Inflammatory macrophage treated with lipopolysaccharide for 4 hours (primary cell): ENCODE measurements at regions not wholly inside any gene's neighbourhood (a gene's known extent, or its start where the extent isn't known, plus 50 kb on each side); places are given as distances from the start of the nearest gene placed in this dataset.
"Not testable (repeated sequence)": the region's sequence is repeated elsewhere in the genome, so short reads cannot be mapped to it uniquely, and the experiment has no call there.

Experiments used
- DNase-seq: peaks from one replicate; pipeline ENCODE4 v3.0.0-alpha.2; 2020

DNA sequence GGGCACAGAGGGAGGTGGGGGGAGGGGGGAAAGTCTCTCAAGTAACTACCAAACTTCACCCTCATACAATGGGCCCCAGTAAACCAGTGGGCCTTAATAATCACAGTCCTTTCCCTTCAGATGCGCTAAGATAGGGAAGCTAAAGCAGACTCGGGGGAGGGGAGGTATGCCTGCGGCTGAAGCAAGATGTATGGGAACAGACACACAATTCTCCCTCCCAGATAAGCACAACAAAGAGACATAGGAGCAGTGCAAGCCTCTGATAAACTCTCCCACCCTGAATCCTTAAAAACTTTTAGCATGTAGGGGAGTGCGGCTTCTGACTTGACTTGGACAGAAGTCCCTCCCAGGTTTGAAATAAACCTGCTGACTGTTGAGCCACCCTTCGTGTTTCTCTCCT lies 54.7 kb downstream of the PROP1 start:
- not testable (repeated sequence) for DNase-seq

DNA sequence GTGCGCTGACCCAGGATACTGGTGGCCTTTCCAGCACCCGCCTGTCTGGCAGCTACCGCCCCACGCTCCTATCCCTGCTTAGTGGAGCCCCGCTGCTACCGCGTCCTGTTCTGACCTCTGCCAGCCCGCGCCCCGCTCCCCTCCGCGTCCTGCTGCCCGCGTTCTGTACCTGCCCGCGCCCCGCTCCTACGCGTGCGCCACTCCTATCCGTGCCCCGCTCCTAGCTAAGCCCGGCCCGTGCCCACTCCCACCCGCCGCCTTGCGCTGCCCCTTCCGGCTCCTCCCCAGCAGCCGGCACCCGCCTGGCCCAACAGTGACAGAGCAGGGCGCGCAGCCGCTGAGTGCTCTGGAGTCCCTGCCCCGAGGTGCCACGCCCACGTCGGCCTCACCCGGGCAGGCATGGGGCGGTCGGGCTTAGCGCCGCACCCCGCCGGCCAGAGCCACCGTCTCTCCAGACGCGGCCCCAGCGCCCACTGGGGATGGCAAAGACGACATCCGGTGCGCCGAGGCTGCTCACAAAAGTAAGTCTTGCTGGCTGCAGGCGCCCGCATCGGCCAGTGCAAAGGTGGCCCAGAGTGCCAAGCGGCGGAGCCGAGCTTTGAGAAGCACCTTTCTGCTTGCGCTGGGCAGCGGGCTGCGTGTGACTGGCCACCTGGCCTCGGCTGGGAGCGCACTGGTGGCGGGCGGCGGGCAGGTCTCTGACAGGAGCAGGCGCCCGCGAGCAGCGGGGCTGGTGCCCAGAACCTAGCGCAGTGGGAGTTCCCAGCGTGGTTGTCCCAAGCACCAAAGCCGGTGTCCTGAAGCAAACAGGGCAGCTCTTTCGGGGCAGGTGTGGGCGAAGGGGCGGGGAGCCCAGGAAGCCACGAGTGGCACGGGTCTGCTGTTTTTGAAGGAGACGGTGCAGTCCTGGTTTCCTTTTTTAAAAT lies 56.5 kb downstream of the PROP1 start:
- not testable (repeated sequence) for DNase-seq

DNA sequence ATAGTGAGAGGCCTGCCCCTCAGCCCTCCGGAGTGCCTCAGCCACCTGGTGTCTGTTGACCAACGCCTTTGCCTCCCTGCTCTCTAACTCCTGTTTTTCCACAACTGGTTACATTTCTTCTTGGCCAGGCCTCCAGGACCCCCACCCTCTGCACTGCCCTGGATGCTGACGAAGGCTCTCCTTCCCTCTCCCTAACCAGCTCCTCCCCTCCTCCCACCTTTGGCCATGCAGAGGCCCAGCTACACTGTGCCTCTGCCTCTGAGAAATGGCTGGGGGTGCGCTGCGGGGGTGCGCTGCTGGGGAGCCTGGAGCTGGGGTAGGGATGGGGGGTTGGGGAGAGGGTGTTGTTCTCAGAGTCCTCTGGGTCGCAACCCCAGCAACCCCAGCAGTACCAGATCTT lies 57.3 kb downstream of the PROP1 start:
- not testable (repeated sequence) for DNase-seq

DNA sequence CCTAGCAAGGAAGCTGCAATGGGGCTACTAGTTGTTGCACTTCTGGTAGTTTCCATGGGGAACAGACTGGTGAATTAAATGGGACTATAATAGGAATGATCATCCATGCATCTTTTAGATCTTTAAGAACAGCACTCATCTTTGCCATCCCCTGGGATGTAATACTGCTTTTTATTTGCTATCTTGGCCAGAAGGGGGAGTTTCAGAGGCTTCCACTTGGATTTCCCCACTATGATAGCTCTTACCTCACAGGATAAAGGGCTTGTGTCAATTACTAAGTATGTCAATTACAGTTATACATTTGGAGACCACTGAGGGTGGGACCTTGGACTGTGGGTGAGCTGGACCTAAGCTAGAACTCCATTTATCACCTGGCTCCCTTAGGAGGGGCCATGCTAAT lies 61.8 kb downstream of the PROP1 start:
- not testable (repeated sequence) for DNase-seq

DNA sequence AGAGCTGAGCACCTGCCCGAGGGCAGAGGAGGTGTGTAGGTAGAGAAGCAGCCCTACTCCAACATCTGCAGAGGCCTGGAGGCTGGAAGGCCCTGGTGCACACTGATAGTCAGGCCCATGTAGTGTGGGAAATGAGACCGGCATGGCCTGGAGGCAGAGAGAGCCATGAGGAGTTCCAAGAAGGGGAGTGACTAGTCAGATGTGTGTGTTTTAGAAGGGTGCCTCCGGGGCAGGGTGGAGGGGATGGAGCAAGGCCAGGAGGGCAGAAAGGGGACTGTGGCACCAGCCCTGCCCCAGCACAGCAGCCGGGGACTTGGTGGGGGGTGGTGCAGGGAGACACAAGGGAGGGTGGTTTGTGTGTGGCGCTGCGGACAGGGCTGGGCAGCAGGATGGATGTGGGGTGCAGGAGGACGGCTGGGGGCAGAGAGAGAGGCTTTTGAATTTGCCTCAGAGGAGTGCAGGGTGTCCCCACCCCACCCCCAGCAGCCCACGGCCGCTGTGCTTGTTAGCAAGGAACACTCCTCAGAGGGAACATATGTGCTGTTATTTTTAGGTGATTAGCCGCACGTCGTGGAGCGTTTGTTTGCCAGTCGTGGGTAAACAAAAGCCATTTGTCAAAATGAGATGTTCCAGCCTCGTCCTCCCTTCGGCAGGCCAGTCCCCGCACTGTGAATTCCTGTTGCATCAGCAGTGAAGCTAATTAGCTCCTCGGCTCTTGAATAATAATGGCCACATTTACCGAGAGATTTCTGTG lies 65.6 kb downstream of the PROP1 start:
- DNase-seq, result not testable (repeated sequence)

DNA sequence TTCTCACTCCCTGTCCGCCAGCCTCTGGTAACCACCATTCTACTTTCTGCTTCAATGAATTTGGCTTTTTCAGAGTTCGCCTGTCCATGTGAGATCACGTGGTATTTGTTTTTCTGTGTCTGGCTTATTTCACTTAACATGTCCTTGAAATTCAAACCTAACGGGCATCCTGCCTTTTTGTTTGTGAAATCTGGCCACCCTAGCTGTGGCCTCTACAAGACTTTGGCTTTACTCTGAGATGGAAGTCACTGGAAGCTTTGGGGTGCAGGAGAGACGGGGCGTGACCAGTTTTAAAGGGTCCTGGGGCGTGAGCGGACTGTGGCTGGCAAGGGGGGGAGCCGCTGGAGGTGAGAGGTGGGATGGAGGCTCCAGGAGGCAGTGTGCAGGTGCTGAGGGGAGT lies 66.4 kb downstream of the PROP1 start:
- not testable (repeated sequence) for DNase-seq

DNA sequence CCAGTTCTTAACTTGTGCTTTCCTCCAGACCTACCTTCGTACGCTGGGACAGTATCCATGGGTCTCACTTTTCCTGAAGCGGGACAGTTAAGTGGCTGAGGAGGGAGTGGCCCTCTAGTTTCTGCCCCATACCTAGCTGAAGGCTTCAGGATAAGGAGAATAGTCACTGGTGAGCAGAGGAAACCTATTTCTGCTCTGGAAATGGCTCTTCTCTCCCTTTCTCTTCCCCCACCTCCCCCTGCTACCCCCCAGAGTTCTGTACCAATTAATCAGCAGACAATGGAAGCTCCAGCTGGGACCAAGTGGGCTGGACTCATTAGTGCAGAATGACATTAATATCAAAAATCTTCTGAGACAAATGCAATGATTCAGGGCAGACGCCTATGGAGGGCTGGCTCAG lies 68.5 kb downstream of the PROP1 start:
- DNase-seq, result not testable (repeated sequence)

DNA sequence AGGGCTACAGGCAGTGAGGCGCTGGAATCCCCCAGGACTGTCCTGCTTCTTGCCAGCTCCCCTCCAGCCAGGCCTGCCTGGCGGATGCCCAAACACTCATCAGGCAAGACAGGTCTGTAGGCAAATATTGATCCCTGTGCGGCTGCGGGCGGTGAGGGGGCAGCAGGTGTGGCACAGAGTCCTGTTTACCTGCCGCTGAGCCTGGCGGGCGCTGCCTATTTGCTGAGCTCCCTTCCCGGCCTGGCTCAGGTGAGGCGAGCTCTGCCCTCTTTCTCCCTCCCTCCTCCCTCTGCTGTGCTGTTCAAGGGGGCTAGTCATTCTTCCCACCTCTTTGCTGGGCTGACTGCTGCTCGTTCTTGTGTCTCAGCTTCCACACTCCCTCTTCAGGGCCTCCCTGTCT lies 71.5 kb downstream of the PROP1 start:
- not testable (repeated sequence) for DNase-seq

DNA sequence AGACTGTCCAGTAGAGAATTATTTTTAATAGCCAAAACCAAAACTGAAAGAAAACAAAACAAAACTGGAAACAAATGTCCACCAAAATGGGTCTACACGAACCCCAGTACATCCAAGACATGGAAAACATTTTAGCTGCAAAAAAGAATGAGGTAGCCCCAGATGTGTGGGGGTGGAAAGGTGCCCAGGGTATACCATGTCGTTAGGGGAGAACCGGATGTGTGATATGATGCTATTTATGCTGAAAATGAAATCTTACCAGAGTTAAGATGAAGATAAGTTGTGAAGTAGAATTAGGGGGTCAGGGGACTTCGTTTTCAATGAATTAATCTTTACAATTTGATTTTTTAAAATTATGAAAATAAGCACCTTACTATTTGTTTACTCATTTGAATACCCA lies 72.2 kb downstream of the PROP1 start:
- DNase-seq, result not testable (repeated sequence)

DNA sequence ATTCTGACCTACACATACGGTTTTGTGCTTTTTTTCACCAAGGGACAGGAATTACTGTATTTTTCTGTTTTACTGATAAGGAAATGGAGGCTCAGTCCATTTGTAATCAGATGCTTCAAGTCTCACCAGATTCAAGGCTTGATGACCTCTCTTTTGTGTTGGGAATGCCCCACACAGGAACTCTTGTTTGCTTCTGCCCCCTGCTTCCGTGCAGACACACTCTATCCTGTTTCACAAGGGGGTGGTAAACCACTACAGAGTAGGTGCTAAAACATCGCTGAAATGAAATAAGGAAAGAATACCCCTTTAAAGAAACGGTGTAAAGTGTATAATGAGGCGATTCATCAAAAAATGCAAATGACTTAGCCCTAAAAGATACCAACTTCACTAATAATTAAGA lies 72.9 kb downstream of the PROP1 start:
- DNase-seq, result not testable (repeated sequence)

DNA sequence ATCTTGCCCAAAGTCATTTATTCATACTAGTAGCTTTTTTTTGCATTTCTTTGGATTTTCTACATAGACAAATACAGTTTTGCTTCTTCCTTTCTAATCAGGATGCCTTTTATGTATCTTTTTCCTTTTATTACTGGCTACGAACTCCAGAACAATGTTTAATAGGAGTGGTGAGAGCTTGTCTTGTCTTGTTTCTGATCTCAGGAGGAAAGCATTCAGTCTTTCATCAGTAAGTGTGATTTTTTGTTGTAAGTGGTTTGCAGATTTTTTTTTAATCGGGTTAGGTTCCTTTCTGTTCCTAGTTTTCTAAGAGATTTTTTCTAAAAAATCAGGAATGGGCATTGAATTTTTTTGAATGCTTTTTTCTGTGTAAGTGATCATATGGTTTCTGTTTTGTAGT lies 86.8 kb downstream of the PROP1 start:
- DNase-seq, result not testable (repeated sequence)

DNA sequence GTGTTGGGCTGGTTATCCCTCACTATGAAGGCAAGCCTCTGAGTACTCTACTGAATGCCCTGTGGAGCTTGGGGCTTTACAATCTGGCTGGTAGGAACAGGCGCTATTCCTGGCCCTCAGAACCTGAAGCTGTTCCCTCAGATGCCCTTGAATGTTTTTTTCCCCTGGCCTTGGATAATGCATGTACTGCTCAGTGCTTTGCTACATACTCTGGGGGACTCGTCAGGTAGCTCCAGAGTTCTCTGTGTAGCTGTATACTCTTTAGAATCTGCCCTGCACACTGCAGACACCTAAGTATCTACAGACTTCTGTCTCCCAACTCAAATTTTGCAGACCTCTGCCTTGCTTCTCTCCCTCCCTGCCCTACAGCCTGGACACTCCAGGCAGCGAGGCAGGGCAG lies 93.2 kb downstream of the PROP1 start:
- not testable (repeated sequence) for DNase-seq

DNA sequence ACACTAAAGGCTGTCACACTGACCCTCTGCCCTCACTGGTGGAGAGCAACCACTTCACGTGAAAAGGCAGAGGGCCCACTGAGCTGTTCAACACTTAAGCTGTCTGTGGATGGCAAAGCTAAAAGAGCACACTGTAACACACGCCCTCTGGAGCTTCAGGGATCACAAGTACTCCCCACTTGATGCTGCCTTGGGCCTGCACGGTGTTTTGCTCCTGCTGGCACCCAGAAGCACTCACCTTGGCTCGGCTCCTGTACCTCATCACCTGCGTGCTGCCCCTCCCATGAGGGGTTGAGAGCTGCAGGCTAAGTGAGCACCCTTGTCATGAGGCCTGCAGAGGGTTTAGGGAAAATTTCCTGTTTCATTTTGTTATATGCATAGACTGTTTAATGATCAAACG lies 96.0 kb downstream of the PROP1 start:
- not testable (repeated sequence) for DNase-seq

DNA sequence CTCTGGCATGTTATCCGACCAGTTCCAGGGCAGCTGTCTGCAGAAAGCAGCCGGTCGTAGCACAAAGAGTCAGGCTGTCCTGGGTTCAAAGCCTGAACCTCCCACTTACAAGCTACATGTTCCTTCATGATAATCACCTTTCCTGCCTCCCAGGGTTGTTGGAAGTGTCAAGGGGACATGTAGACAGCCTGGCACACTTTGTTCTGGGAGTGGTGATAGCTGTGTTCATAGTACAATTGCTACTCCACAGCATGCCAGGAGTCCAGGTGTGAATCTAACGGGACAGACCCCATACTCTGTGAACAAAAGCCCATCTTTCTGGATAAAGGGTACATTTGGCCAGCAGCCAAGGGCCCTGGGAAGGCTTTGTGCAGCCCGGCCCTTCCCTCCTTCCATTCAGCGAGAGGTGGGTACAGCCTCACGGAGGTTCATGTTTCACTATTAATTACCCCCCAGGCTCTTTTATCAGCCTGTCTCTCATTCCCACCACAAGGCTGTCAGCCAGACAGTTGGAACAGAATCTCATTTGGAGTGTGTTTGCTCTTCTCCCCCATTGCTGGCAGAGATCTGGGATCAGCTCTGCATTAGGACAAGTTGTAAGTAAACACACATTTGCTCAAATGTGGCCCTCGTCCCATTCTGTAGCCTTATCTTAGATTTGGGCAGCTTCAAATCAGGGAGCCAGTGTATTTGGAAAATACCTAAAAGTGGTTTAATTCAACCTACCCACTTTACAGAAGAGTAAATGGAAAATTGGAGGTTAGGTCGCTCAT lies 101.2 kb downstream of the PROP1 start:
- not testable (repeated sequence) for DNase-seq

DNA sequence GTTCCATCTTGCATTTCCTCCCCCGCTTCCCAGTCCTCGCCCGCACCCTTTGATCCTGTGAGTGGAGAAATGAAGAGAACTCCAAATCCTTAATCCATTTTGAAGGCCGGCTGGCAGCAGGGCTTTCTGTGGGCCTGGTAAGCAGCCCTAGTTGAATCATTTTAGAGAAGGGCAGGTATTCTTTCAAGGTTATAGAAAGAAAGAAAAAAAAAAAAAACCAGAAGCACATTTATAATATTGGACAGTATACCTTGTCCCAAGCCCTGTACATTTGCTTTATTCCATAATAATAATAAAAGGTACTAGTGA lies 103.7 kb downstream of the PROP1 start:
- not testable (repeated sequence) for DNase-seq

DNA sequence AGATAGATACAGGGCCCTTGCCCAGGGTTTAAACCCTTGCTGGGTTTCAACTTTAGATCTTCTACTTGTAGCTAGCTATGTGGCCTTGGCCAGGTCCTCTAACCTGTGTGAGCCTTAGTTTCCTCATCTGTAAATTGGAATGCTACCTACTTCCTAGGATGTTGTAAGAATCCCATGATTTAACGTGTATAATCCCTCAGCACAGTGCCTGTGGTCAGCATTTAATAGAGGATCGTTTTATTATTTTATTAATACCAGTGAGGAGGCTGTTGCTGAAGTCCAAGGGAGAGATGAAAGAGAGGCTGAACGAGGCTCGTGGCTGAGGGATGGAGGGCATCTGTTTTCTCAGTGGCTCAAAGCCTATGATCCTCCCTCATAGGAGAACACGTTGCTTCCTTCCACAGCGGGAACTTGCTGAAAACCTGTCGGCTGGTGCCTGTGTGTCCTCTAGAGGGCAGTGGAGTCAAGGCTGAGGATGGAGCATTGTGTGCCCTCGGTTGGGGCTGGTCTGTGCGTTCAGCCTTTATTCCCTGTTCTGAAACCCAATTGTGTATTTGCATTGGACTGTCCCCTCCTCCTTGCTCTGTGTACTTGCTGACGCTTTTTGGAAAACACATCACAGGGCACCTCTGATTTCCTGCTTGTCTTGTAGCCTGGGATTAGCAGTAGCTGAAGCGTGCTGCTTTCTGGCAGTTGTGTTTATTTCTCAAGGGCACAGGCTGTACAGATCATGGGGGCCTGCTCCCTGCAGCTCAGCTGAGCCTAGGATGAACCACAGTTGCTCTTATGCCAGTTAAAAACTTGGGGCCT lies 104.3 kb downstream of the PROP1 start:
- DNase-seq, result not testable (repeated sequence)

DNA sequence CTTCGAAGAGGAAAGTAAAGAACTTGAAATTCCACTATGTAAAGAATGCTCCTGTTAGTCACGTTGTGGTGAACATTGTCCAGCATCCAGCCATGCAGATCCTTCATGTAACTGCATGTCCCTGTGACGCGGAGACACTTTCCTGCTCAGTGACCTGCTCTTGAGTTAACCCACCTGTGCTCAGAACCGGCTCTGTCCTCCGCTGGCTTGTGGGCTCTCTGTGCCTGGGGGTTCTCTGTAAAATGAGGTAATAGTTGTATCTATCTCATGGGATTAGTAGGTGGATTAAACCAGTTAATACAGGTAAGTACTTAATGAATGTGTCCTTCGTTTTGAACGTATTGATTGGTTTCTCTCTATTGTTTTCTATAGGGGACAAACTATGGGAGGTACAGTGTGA lies 100.6 kb upstream of the FAM153A start:
- not testable (repeated sequence) for DNase-seq

DNA sequence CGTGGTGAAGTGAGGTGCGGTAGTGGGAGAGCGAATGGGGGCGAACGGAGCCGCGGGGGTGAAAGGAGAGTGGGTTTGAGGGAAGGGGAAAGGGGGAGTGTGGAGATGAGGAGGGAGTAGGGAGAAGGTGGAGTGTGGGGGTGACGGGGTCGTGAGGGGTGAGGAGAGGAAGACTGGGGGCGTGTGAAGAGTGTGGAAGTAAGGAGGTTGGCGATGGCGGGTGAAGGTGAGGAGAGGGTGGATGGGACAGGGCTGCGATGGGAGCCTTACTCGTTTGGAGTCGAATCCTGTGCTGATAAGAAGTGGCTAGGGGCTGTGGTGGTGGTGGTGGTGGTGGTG lies 93.2 kb upstream of the FAM153A start:
- DNase-seq, result not testable (repeated sequence)

DNA sequence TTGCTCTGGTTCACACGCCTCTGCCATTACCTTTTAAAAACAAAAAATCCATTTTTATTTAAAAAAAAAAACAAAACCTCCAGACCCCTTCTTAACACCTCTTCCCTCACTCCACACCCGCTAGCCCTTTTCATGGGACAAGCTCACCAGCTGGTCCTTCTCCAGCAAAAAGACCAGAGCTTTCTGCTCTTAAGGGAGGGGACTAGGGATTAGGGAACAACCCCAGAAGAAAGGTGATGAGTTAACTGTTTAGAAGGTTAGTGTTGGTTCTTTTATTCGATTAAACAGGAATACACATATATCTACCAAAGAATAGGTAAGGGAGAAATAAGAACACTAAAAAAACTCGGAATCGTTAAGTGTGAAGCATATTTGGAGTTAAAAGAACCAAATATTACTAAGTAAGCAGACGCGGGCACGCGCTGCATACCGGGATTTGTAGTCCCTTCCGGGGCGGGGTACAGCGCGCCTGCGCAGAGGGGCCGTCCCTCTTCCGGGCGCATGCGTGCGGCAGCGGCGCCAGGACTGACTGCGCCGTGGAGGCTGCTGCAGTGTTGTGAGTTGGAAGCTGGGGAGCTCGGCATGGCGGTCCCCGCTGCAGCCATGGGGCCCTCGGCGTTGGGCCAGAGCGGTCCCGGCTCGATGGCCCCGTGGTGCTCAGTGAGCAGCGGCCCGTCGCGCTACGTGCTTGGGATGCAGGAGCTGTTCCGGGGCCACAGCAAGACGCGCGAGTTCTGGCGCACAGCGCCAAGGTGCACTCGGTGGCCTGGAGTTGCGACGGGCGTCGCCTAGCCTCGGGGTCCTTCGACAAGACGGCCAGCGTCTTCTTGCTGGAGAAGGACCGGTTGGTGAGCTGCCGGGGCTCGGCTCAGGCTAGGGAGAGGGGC lies 92.6 kb upstream of the FAM153A start:
- not testable (repeated sequence) for DNase-seq

DNA sequence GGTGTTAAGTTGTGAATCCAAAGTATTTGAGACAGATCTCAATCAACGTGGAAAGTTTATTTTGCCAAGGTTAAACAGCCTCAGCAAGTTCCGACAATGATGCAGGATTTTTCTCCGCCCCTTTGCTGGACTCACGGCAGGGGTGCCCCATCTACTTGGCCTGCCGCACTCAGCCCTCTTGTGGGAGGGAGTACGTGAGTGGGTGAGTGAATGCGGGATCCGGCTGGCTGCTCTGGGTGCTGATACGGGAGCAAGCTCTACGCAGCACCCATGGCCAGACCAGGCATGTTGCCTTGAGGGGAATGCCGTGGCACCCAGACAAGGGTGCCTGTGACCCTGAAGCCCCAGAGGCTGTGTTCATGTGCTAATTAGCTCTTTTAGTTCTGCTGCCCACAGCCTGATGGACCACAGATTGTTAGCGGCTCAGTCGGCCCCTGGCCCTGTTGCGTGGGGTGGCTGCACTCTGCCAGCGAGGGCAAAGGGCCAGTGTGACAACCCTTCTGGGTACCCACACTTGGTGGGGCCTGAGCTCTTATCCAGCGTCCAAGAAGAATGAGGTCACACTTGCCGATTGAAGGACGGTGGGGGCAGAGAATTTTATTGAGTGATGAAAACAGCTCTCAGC lies 81.2 kb upstream of the FAM153A start:
- not testable (repeated sequence) for DNase-seq

DNA sequence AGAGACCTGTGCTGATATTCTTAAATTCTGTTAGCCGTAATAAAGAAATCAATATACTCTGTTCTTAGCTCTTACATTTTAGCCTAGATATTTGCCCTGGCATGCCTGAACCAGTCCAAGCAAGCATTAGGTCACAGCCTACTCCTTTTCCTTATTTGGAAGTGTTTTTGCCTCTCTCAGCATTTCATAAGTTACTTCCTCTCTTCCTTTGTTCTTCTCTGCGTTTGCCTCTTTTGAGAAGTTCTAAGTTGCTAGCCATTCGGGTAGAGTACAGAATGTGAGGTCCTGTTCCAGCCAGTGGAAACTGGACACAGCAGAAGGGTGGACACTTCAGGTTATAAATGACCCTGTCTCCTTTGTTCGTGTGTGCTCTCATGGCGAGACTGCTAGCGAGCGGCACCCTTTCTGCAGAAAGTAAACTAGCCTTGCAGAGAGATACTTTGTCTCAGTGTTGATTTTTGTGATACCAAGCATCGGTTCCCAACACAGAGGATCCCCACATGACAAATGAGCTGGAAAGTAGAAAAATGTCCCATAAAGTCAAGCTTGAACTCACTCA lies 75.0 kb upstream of the FAM153A start:
- peak; percentile 4 for DNase-seq
